Esophagus squamous epithelium (tissue), 4 donors: ENCODE measurements at regions not wholly inside any gene's neighbourhood (a gene's known extent, or its start where the extent isn't known, plus 50 kb on each side); places are given as distances from the start of the nearest gene placed in this dataset.

Experiments
- POLR2A ChIP-seq, 4 donors: fragments of 450-650 bp; IDR thresholded peaks; one replicate each; pipeline ENCODE4 v1.6.1; 2017; ENCODE audit warnings: antibody characterized with exemption in 4 of 4, mild to moderate bottlenecking in 4 of 4, moderate library complexity in 3 of 4
- TF ChIP-seq, protein P1 (sequence below), 6 experiments: fragments of 450-650 bp in 4 of 6; fragments of 200-600 bp in 2 of 6; sonication (generic) in 2 of 6; IDR thresholded peaks; one replicate each; pipeline ENCODE4 v1.5.1; 2016 to 2019; ENCODE audit warnings: antibody characterized with exemption in 6 of 6, mild to moderate bottlenecking in 4 of 6, moderate library complexity in 4 of 6

DNA sequence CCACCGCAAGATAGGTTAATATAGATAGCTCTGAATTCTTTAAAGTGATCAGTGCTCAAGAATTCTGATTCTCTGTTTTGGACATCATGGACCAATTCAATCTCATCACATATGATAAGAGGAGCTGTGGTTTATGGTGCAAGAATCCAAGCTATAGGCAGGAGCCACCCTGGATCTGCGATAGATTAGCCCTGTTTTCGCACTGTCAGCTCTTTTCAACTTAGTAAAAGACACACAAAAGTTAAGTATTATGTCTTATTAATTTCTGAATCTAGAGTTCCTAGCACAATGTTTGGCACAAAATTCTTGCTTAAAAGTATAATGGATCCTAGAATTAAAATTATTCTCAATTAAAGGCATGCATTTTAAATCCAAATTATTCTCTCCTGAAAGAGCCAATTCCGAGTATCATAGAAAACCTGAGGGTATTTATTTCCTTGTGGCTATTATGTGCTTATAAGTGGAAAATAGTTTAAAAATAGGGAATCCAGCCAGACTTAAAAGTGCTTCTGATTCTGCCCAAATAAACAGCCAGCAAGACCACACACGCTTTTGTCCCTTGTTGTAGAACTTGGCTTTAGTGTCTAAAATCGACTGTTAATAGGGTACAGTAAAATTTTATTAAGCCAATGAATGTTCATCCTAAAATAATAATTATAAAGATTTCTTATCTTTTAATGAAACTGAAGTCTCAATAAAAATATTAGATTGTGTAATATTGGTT, 184.9 kb upstream of the FLRT2 start:
- TF ChIP-seq, protein P1, sequence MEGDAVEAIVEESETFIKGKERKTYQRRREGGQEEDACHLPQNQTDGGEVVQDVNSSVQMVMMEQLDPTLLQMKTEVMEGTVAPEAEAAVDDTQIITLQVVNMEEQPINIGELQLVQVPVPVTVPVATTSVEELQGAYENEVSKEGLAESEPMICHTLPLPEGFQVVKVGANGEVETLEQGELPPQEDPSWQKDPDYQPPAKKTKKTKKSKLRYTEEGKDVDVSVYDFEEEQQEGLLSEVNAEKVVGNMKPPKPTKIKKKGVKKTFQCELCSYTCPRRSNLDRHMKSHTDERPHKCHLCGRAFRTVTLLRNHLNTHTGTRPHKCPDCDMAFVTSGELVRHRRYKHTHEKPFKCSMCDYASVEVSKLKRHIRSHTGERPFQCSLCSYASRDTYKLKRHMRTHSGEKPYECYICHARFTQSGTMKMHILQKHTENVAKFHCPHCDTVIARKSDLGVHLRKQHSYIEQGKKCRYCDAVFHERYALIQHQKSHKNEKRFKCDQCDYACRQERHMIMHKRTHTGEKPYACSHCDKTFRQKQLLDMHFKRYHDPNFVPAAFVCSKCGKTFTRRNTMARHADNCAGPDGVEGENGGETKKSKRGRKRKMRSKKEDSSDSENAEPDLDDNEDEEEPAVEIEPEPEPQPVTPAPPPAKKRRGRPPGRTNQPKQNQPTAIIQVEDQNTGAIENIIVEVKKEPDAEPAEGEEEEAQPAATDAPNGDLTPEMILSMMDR (IDR thresholded peaks at IDR 0.05), result no peak
- no peak for TF ChIP-seq POLR2A (IDR thresholded peaks at IDR 0.05)
